Nephron (organoid): ENCODE measurements at regions not wholly inside any gene's neighbourhood (a gene's known extent, or its start where the extent isn't known, plus 50 kb on each side); places are given as distances from the start of the nearest gene placed in this dataset.

Experiments used
- H3K27ac Mint-ChIP-seq, 3 experiments: 2 replicates each; pipeline ENCODE4 v1.8.0; 2020; ENCODE audit warnings: mixed read lengths in 3 of 3, mild to moderate bottlenecking in 2 of 3, moderate library complexity in 1 of 3
- H3K27me3 Mint-ChIP-seq: 2 replicates; pipeline ENCODE4 v1.8.0; 2021; ENCODE audit warnings: low read depth, mild to moderate bottlenecking, moderate library complexity, mixed read lengths
- H3K36me3 Mint-ChIP-seq: 2 replicates; pipeline ENCODE4 v1.8.0; 2020; ENCODE audit warnings: low read depth, mixed read lengths
- H3K4me1 Mint-ChIP-seq: 2 replicates; pipeline ENCODE4 v1.8.0; 2020; ENCODE audit warnings: mixed read lengths
- H3K4me3 Mint-ChIP-seq, 3 experiments: 2 replicates each; pipeline ENCODE4 v1.8.0; 2020; ENCODE audit warnings: mild to moderate bottlenecking in 3 of 3, mixed read lengths in 3 of 3, moderate library complexity in 2 of 3
- H3K9me3 Mint-ChIP-seq: 2 replicates; pipeline ENCODE4 v1.8.0; 2020; ENCODE audit warnings: mixed read lengths
- CTCF ChIP-seq, 3 experiments: fragments of 200-600 bp; sonication (generic); IDR thresholded peaks; one replicate each; pipeline ENCODE4 v1.5.0; 2021; ENCODE audit warnings: antibody characterized with exemption in 3 of 3; ENCODE audit not compliant: unreplicated experiment in 3 of 3

GRCh38 chr4:3822230-3822947 is 56.2 kb downstream of the ADRA2C start:
- no peaks in the 10 kb centered on the region for H3K9me3 Mint-ChIP-seq
- peaks cover 6% of the 10 kb centered on the region for H3K4me1 Mint-ChIP-seq
- H3K27ac Mint-ChIP-seq = no peak overlapping the region
- H3K4me3 Mint-ChIP-seq = no peak overlapping the region
- TF ChIP-seq CTCF (IDR thresholded peaks at IDR 0.05; ENCODE audit: unreplicated experiment in 3 of 3) = no peak
- no peaks in the 10 kb centered on the region for H3K36me3 Mint-ChIP-seq
- peaks cover 25% of the 10 kb centered on the region for H3K27me3 Mint-ChIP-seq

- peaks cover 27% of the 10 kb centered on the region for H3K27me3 Mint-ChIP-seq
- H3K9me3 Mint-ChIP-seq = no peaks in the 10 kb centered on the region
- H3K27ac Mint-ChIP-seq = no peak overlapping the region
- no peaks in the 10 kb centered on the region for H3K36me3 Mint-ChIP-seq
- H3K4me3 Mint-ChIP-seq = no peak overlapping the region
- H3K4me1 Mint-ChIP-seq = peaks cover 6% of the 10 kb centered on the region
- TF ChIP-seq CTCF (IDR thresholded peaks at IDR 0.05; ENCODE audit: unreplicated experiment in 3 of 3) = no peak
These were observed 57.5 kb downstream of the ADRA2C start for GRCh38 chr4:3823496-3824341.

- Mint-ChIP-seq H3K4me1 (peaks cover 13% of the 10 kb centered on the region), H3K36me3 (no peaks in the 10 kb centered on the region), H3K27me3 (peaks cover 33% of the 10 kb centered on the region), H3K27ac (no peak overlapping the region), H3K9me3 (no peaks in the 10 kb centered on the region), H3K4me3 (no peak overlapping the region)
- no peak for TF ChIP-seq CTCF (IDR thresholded peaks at IDR 0.05; ENCODE audit: unreplicated experiment in 3 of 3)
These were observed 58.5 kb downstream of the ADRA2C start for GRCh38 chr4:3824521-3825270.

GRCh38 chr4:3825530-3825929 is 59.3 kb downstream of the ADRA2C start:
- Mint-ChIP-seq H3K36me3 (no peaks in the 10 kb centered on the region), H3K27me3 (peaks cover 39% of the 10 kb centered on the region), H3K9me3 (no peaks in the 10 kb centered on the region), H3K27ac (no peak overlapping the region), H3K4me1 (peaks cover 19% of the 10 kb centered on the region), H3K4me3 (no peak overlapping the region)
- TF ChIP-seq CTCF (IDR thresholded peaks at IDR 0.05; ENCODE audit: unreplicated experiment in 3 of 3) = no peak

- H3K4me1 Mint-ChIP-seq = peaks cover 19% of the 10 kb centered on the region
- H3K9me3 Mint-ChIP-seq = no peaks in the 10 kb centered on the region
- H3K27ac Mint-ChIP-seq = no peak overlapping the region
- TF ChIP-seq CTCF (IDR thresholded peaks at IDR 0.05; ENCODE audit: unreplicated experiment in 3 of 3) = no peak
- peaks cover 39% of the 10 kb centered on the region for H3K27me3 Mint-ChIP-seq
- H3K36me3 Mint-ChIP-seq = no peaks in the 10 kb centered on the region
- no peak overlapping the region for H3K4me3 Mint-ChIP-seq
These were observed 60.3 kb downstream of the ADRA2C start for GRCh38 chr4:3826247-3827172.
